Neural cell (in vitro differentiated cells): ENCODE measurements at regions not wholly inside any gene's neighbourhood (a gene's known extent, or its start where the extent isn't known, plus 50 kb on each side); places are given as distances from the start of the nearest gene placed in this dataset.

Experiments used
- H2AFZ ChIP-seq: fragments of 200-600, 300-800 bp; sonication (generic), shearing (Covaris generic); 2 replicates; pipeline ENCODE4 v1.6.0; 2014; ENCODE audit warnings: low read depth, mild to moderate bottlenecking, antibody characterized with exemption, low read length, moderate library complexity
- H3F3A ChIP-seq: fragments of 200-600 bp; shearing (Covaris generic); 2 replicates; pipeline ENCODE4 v1.6.1; 2016; ENCODE audit warnings: mild to moderate bottlenecking, moderate library complexity, mixed read lengths, antibody characterized with exemption, low read length; ENCODE audit not compliant: insufficient read depth, poor library complexity, severe bottlenecking
- H3K27ac ChIP-seq: fragments of 200-600, 300-800 bp; sonication (generic), shearing (Covaris generic); 2 replicates; pipeline ENCODE4 v1.5.1; 2014; ENCODE audit warnings: mild to moderate bottlenecking, low read length, moderate library complexity
- H3K27me3 ChIP-seq: fragments of 300-800, 200-600 bp; sonication (generic), shearing (Covaris generic); 2 replicates; pipeline ENCODE4 v1.6.0; 2014; ENCODE audit warnings: mild to moderate bottlenecking, low read depth, low read length, moderate library complexity; ENCODE audit not compliant: insufficient read depth
- H3K36me3 ChIP-seq: fragments of 300-800, 200-600 bp; sonication (generic), shearing (Covaris generic); 2 replicates; pipeline ENCODE4 v1.5.1; 2014; ENCODE audit warnings: mild to moderate bottlenecking, antibody characterized with exemption, low read length, moderate library complexity; ENCODE audit not compliant: insufficient read depth
- H3K4me2 ChIP-seq: fragments of 300-800, 200-600 bp; sonication (generic), shearing (Covaris generic); 2 replicates; pipeline ENCODE4 v1.6.0; 2014; ENCODE audit warnings: mild to moderate bottlenecking, low read length
- H3K4me3 ChIP-seq: fragments of 300-800, 200-600 bp; sonication (generic), shearing (Covaris generic); 2 replicates; pipeline ENCODE4 v1.5.1; 2014; ENCODE audit warnings: mild to moderate bottlenecking, low read length, moderate library complexity
- H3K79me2 ChIP-seq: fragments of 200-600 bp; shearing (Covaris generic); replicated peaks from 2 replicates; pipeline ENCODE4 v1.6.0; 2014; ENCODE audit warnings: mild to moderate bottlenecking, low read length, moderate library complexity; ENCODE audit not compliant: insufficient read depth
- H3K9ac ChIP-seq: fragments of 300-800, 200-600 bp; sonication (generic), shearing (Covaris generic); 2 replicates; pipeline ENCODE4 v1.6.1; 2016; ENCODE audit warnings: mild to moderate bottlenecking, low read length, mixed read lengths
- H3K9me2 ChIP-seq: fragments of 200-600 bp; shearing (Covaris generic); 2 replicates; pipeline ENCODE4 v1.6.1; 2016; ENCODE audit warnings: mild to moderate bottlenecking, low read length, mixed read lengths; ENCODE audit not compliant: insufficient read depth
- H3K9me3 ChIP-seq: fragments of 200-600, 300-800 bp; sonication (generic), shearing (Covaris generic); 2 replicates; pipeline ENCODE4 v1.6.1; 2016; ENCODE audit warnings: mild to moderate bottlenecking, mixed run types, low read length, moderate library complexity, mixed read lengths
- H4K20me1 ChIP-seq: fragments of 200-600 bp; shearing (Covaris generic); 2 replicates; pipeline ENCODE4 v1.6.1; 2016; ENCODE audit warnings: mild to moderate bottlenecking, mixed run types; ENCODE audit not compliant: insufficient read depth
- EP300 ChIP-seq: fragments of 450-650 bp; conservative IDR thresholded peaks from 2 replicates; pipeline ENCODE4 v1.6.1; 2014; ENCODE audit warnings: antibody characterized with exemption, mild to moderate bottlenecking, moderate library complexity; ENCODE audit not compliant: poor library complexity, severe bottlenecking
- EZH2 ChIP-seq: fragments of 200-600, 300-800 bp; shearing (Covaris generic), sonication (generic); IDR thresholded peaks from 2 replicates; pipeline ENCODE4 v1.6.1; 2014; ENCODE audit warnings: antibody characterized with exemption, low read length, borderline replicate concordance, mild to moderate bottlenecking; ENCODE audit not compliant: insufficient read depth, poor library complexity, severe bottlenecking
- MXI1 ChIP-seq: fragments of 450-650 bp; conservative IDR thresholded peaks from 2 replicates; pipeline ENCODE4 v1.6.1; 2014; ENCODE audit warnings: antibody characterized with exemption, mild to moderate bottlenecking; ENCODE audit not compliant: poor library complexity, severe bottlenecking
- POLR2AphosphoS5 ChIP-seq: IDR thresholded peaks from 2 replicates; pipeline ENCODE4 v1.6.1; 2012
- RAD21 ChIP-seq: fragments of 450-650 bp; conservative IDR thresholded peaks from 2 replicates; pipeline ENCODE4 v1.6.1; 2014; ENCODE audit warnings: antibody characterized with exemption, mild to moderate bottlenecking, moderate library complexity
- SMC3 ChIP-seq: fragments of 450-650 bp; conservative IDR thresholded peaks from 2 replicates; pipeline ENCODE4 v1.6.1; 2014; ENCODE audit warnings: antibody characterized with exemption, mild to moderate bottlenecking, moderate library complexity; ENCODE audit not compliant: poor library complexity
- TAF1 ChIP-seq: IDR thresholded peaks from 2 replicates; pipeline ENCODE4 v1.6.1; 2012; ENCODE audit warnings: low read depth
- TF ChIP-seq, protein P1 (sequence below): IDR thresholded peaks from 2 replicates; pipeline ENCODE4 v1.6.1; 2012; ENCODE audit warnings: borderline replicate concordance
- TF ChIP-seq, protein P2 (sequence below): fragments of 450-650 bp; IDR thresholded peaks from 2 replicates; pipeline ENCODE4 v1.5.1; 2014; ENCODE audit warnings: antibody characterized with exemption, mild to moderate bottlenecking, moderate library complexity; ENCODE audit not compliant: poor library complexity, severe bottlenecking

DNA sequence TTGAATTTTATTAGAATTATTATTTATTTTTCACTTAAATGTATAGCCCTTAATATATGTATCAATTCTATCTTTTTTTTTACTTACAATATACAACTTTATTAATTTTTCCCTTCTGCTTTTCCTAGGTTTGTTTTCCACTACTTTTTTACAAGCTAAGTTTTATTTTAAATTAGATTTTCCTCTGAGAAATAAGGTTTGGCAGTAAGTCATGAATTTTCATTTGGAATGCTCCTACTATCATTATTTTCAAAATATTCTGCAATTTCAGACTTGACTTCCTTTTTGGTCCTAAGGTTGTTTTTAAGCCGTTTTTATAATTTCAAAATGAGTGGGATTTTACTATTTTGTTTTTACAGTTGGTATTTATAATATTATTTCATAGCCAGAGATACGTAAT is 222.8 kb upstream of the PIEZO2 start:
- Histone ChIP-seq H3K9me2 (no peaks in the 10 kb centered on the region), H3K36me3 (no peaks in the 10 kb centered on the region), H3K27me3 (no peaks in the 10 kb centered on the region), H3F3A (no peaks in the 10 kb centered on the region), H3K4me3 (no peak overlapping the region), H3K4me2 (no peak overlapping the region), H2AFZ (no peak overlapping the region), H3K27ac (no peak overlapping the region), H3K9ac (no peak overlapping the region), H3K79me2 (no peaks in the 10 kb centered on the region), H3K9me3 (no peaks in the 10 kb centered on the region), H4K20me1 (no peaks in the 10 kb centered on the region)
- TF ChIP-seq MXI1, result no peak
- TF ChIP-seq TAF1, result no peak
- no peak for TF ChIP-seq SMC3
- TF ChIP-seq EZH2, result no peak
- TF ChIP-seq, protein P1, sequence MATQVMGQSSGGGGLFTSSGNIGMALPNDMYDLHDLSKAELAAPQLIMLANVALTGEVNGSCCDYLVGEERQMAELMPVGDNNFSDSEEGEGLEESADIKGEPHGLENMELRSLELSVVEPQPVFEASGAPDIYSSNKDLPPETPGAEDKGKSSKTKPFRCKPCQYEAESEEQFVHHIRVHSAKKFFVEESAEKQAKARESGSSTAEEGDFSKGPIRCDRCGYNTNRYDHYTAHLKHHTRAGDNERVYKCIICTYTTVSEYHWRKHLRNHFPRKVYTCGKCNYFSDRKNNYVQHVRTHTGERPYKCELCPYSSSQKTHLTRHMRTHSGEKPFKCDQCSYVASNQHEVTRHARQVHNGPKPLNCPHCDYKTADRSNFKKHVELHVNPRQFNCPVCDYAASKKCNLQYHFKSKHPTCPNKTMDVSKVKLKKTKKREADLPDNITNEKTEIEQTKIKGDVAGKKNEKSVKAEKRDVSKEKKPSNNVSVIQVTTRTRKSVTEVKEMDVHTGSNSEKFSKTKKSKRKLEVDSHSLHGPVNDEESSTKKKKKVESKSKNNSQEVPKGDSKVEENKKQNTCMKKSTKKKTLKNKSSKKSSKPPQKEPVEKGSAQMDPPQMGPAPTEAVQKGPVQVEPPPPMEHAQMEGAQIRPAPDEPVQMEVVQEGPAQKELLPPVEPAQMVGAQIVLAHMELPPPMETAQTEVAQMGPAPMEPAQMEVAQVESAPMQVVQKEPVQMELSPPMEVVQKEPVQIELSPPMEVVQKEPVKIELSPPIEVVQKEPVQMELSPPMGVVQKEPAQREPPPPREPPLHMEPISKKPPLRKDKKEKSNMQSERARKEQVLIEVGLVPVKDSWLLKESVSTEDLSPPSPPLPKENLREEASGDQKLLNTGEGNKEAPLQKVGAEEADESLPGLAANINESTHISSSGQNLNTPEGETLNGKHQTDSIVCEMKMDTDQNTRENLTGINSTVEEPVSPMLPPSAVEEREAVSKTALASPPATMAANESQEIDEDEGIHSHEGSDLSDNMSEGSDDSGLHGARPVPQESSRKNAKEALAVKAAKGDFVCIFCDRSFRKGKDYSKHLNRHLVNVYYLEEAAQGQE, result no peak
- no peak for TF ChIP-seq RAD21
- TF ChIP-seq EP300, result no peak
- TF ChIP-seq POLR2AphosphoS5, result no peak

DNA sequence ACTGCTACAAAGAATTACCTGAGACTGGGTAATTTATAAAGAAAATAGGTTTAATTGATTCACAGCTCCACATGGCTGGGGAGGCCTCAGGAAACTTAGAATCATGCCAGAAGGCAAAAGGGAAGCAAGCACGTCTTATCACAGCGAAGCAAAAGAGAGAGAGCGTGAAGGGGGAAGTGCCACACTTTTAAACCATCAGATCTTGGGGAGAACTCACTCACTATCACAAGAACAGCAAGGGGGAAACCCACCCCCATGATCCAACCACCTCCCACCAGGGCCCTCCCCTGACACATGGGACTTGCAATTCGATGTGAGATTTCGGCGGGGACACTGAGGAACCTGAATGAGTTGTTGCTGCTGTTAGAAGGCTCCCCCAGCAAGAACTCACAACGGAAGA is 220.2 kb upstream of the PIEZO2 start:
- no peaks in the 10 kb centered on the region for H3K36me3 ChIP-seq
- no peaks in the 10 kb centered on the region for H3F3A ChIP-seq
- no peak overlapping the region for H3K27ac ChIP-seq
- H3K4me3 ChIP-seq, result no peak overlapping the region
- H4K20me1 ChIP-seq, result no peaks in the 10 kb centered on the region
- no peaks in the 10 kb centered on the region for H3K9me2 ChIP-seq
- no peak overlapping the region for H3K9ac ChIP-seq
- H3K79me2 ChIP-seq, result no peaks in the 10 kb centered on the region
- no peak overlapping the region for H3K4me2 ChIP-seq
- no peaks in the 10 kb centered on the region for H3K9me3 ChIP-seq
- no peak for TF ChIP-seq EZH2
- TF ChIP-seq, protein P2, sequence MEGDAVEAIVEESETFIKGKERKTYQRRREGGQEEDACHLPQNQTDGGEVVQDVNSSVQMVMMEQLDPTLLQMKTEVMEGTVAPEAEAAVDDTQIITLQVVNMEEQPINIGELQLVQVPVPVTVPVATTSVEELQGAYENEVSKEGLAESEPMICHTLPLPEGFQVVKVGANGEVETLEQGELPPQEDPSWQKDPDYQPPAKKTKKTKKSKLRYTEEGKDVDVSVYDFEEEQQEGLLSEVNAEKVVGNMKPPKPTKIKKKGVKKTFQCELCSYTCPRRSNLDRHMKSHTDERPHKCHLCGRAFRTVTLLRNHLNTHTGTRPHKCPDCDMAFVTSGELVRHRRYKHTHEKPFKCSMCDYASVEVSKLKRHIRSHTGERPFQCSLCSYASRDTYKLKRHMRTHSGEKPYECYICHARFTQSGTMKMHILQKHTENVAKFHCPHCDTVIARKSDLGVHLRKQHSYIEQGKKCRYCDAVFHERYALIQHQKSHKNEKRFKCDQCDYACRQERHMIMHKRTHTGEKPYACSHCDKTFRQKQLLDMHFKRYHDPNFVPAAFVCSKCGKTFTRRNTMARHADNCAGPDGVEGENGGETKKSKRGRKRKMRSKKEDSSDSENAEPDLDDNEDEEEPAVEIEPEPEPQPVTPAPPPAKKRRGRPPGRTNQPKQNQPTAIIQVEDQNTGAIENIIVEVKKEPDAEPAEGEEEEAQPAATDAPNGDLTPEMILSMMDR, result no peak
- TF ChIP-seq, protein P1, result no peak
- no peak for TF ChIP-seq MXI1
- TF ChIP-seq EP300, result no peak
- no peak for TF ChIP-seq TAF1
- no peak for TF ChIP-seq POLR2AphosphoS5
- no peak for TF ChIP-seq RAD21
- no peak for TF ChIP-seq SMC3
- no peak overlapping the region for H2AFZ ChIP-seq
- no peaks in the 10 kb centered on the region for H3K27me3 ChIP-seq
